ENCODE measurements at regions not wholly inside any gene's neighbourhood (a gene's known extent, or its start where the extent isn't known, plus 50 kb on each side); places are given as distances from the start of the nearest gene placed in this dataset.
A peak's percentile ranks its signal among the peaks of the same experiment; 100 is the strongest.
"Not testable (repeated sequence)": the region's sequence is repeated elsewhere in the genome, so short reads cannot be mapped to it uniquely, and the experiment has no call there.

DNA sequence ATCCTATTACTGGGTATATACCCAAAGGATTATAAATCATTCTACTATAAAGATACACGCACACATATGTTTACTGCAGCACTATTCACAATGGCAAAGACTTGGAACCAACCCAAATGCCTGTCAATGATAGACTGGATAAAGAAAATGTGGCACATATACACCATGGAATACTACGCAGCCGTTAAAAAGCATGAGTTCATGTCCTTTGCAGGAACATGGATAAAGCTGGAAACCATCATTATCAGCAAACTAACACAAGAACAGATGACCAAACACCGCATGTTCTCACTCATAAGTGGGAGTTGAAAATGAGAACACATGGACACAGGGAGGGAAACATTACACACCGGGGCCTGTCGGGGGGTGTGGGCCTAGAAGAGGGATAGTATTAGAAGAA, 307.4 kb upstream of the TBX18 start:
- DNase-seq = not testable (repeated sequence)

DNA sequence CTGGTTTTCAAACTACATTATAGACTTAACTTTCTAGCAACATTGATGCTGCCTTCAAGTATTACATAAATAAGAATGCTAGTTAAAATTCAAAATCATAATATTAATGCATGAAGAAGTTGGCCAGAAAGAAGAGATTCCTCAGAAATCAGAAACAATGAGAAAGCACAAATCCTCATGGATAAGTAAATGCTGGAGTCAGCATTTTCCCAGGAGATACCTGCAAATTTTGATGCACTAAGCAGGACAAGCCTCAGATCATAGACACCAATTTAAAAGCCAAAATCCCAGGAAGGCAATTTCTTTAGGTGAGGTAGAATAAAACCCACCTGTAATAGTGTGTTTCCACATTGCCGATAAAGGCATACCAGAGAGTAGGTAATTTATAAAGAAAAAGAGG, 305.2 kb upstream of the TBX18 start:
- no peak for DNase-seq

DNA sequence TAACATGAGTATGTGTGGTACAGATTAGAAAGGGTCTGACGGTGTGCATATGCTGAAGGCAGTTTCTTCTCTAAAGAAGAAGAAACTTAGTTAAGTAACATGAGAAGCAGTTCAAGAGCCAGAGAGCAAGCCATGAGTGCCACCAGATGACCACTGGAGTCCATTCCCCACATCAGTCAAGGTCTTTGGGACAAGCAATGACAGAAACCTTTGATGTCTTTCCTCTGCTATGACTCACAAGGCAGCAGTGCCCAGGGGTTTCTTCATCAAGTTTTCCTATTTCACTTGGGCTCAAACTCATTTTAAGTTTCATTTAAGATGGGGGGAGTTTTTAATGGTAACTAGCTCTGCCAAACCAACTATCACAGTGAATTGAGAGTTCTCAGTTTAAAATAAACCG, 303.8 kb upstream of the TBX18 start:
- no peak for DNase-seq

DNA sequence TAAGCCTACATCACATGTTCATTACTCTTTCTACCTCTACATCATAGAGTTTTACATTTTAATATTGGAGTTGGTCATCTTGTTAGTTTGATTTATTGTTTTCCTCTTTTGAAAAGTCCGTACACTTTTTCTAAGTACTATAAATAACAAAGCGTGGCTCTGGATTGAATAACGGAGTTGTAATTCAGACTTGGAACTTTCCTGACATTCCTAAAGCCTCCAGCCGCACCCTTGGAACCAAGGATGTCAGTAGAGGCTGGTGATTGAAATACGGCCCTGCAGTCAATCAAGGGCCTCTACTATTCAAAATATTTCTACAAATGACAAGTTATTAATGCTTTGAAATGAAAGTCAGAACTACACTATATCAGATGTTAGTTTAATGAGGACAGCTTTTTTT, 301.9 kb upstream of the TBX18 start:
- DNase-seq = no peak

DNA sequence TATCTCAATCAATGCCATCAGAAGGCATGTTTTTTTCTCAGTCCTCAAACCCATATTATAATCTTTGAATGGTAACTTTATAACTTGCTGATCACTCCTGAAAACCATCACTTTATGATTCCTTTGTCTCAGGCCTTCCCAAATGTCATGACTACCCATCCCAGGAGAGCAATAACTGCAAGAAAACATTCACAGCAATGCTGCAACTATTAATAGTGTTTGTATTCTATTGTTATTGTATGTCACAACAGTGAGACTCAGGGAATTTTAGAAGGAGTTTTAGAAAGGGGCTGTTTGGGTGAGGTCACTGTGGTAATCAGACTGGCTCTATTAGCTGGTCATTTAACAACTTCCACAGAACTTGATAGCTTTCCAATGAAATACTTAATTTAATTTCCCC, 301.4 kb upstream of the TBX18 start:
- DNase-seq = no peak

DNA sequence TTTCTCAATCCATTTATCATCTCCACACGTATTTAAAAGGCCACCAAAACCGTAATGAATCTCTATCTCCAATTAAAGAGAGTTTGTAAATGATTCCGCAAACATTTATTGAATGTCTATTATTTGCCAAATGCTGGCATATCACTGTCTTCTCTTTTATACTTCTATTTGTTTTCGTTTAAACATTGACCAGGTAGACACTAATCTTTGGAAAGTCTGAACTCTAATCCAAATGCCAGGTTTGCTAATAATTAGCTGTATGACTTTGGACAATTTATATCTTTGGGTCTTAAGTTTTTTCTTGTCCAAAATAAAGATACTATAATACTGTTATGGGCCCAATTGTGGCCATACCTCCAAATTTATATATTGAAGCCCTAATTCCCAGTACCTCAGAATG, 299.2 kb upstream of the TBX18 start:
- no peak for DNase-seq

DNA sequence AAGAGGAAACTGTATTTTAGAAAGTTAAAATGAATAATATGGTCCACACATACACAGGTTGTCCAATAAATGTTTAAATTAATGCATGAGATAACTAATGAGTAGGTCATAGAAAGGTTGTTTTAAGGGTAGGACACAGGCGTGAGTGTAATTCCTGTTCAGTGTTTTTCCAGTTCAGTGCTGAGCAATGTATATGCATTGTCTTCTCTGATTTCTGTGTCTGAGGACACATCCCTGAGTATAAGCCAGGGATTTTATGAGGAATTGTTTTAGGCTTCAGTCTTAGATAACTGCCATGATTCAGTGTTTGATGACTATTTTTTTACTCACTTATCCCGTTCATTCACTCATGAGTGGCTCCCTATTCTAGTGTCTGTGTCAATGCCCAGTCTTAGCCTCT, 298.5 kb upstream of the TBX18 start:
- no peak for DNase-seq

DNA sequence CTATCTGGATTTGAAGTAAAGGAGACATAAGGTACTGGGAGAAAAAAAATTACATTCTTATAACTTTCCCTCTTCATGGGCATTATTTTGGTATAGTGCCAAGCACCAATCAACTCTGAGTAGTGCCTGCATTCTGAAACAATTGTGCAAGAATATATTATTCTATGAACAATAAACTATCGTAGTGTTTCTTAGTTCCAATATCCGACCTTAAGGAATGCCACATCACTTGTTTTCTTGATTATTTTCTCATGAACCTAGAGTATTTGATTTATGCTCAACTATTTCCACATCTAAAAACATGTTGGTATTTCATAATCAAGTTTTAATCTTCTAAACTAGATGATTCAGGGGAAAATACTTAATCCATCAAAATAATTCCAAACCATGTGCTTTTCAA, 294.4 kb upstream of the TBX18 start:
- DNase-seq = no peak

DNA sequence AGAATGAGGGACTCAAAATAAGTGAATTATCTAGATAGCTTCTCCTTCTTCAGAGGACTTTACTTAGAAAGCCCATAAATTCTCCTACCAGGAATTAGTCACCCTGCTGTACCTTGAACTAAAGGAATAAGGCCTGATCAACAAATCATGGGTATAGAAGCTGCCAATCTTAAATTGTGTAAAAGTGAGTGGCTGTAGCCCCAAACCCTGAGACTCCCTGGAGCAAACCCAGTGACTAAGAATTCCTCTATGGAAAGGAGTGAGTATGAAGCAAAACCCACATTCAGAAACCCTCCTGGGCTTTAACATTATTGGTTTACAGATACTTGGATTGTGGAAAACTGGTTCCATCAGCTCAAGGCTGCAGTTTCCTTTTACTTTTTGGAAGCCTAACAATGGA, 285.8 kb upstream of the TBX18 start:
- no peak for DNase-seq

DNA sequence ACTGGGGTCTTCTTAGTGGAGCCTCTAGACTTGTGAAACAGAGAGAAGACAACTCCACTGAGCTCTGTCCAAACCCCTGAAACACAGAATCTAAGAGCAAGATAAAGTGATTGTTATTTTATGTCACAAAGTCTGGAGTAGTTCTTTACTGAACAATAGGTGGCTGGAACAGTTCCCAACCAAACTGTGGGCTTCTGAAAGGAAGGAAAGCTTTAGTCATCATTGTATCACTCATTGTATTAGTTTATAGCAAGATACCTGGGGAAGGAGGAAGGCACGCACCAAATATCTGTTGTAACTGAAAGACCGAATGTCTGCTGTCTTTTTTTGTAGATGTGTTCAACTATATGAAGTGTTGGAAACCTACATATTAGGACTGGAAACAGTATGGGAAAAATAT, 284.9 kb upstream of the TBX18 start:
- DNase-seq = no peak

DNA sequence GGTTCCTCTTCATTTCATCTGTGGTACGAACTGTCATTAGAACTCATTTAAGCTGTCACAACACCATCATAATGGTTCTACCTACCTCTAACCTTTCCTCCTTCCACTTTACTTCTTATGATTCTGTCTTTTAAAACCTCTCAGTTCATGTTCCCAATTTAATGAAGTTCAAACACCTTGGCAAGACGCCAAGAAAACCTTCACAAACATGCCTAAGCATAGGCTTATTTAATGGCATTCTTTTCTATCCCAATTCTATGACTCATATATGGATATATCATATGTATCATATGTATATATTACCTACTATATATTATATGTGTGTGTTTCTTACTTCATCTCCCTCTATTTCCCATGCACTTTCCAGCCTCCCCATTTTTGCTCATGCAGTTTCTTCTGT, 283.4 kb upstream of the TBX18 start:
- DNase-seq = no peak

DNA sequence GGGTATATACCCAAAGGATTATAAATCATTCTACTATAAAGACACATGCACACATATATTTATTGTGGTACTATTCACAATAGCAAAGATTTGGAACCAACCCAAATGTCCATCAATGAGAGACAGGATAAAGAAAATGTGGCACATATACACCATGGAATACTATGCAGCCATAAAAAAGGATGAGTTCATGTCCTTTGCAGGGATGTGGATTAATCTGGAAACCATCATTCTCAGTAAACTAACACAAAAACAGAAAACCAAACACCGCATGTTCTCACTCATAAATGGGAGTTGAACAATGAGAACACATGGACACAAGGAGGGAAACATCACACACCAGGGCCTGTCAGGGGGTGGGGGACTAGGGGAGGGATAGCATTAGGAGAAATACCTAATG, 281.4 kb upstream of the TBX18 start:
- DNase-seq = not testable (repeated sequence)

DNA sequence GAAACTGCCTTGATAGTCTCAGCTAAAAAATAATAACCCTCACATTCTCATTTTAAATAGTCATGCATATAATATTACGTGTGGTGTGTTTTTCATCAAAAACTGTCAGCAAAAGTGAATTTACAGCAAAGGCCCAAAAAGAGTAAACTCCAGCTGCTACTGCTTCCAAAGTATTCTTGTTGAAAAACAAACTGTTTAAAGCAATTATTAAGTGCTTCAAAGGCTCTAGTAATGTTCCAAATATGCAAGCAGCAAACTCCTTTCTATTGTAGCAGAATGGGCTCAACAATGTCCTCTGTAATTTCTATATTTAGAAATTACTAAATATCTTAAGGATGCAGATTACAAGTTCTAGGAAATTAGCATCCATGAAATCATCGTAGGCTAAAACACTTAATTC, 280.0 kb upstream of the TBX18 start:
- no peak for DNase-seq

DNA sequence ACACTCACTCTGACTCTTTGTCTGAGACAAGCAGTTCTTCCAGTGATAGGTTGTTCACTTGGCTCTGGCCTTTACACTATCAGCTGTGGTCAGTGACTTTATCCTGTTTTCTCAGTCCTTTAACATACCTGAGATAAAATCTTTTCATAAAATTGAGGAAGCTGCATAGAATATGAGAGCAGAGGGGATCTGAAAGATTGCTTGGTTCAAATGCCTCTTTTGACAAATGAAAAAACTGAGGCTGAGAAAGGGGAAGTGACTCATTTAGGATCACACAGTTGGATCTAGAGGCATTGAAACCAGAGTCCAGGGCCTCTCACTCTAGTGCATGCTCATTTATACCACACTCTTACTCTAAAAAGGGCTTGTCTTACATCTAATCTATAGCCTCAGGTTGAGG, 277.0 kb upstream of the TBX18 start:
- DNase-seq = no peak

DNA sequence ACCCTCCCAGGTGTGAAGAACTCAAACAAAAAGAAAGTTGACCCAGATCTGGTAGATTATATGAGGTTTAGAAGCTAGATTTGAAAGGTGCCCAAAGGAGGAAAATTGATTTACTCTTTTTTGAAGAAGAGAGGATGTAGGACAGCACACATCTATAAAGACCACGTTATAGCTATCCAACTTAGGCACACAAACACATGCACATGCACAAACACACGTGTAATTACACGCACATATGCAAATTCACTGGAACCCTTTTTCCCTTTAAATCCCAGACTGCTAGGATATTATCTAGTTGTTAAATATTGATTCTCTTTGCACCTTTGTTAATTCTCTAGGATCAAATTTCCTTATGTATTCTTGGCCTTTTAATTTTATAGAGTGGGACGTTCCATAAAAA, 272.8 kb upstream of the TBX18 start:
- no peak for DNase-seq

DNA sequence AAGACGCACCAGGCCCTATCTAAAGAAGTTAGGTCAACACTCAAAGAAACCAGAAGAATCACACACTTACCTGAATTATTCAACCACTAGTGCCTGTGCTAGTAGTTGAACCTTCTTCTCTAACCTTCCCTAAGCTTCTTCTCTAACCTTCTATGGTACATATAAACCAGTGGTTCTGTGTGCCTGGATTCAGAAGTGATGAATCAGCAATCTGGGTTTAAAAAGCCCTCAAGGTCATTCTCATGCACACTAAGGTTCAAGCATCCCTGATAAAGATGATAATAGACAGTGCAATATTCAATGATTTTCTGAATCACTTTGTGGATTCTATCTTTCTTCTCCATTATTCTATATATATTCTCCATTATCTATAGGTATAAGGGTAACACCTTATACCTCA, 271.4 kb upstream of the TBX18 start:
- DNase-seq = no peak

DNA sequence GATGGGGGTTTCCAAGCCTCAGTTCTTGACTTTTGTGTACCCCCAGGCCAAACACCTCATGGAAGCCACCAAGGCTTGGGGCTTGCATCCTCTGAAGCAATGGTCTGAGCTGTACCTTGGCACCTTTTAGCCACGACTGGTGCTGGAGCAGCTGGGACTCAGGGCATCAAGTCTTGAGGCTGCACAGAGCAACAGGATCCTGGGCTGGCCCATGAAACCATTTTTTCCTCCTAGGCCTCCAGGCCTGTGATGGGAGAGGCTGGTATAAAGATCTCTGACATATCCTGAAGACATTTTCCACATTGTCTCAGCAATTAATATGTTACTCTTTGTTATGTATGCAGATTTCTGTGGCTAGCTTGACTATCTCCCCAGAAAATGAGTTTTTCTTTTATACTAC, 269.1 kb upstream of the TBX18 start:
- no peak for DNase-seq

DNA sequence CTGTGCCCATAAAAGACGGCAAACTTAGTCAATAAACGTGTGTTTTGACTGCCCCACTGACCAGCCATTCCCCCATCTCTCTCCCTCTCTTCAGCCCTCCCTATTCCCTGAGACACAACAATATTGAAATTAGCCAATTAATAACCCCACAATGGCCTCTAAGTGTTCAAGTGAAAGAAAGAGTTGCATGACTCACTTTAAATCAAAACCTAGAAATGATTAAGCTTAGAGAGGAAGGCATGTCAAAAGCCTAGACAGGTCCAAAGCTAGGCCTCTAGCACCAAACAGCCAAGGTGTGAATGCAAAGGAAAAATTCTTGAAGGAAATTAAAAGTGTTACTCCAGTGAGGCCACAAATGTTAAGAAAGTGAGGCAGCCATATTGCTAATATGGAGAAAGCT, 261.6 kb upstream of the TBX18 start:
- no peak for DNase-seq

DNA sequence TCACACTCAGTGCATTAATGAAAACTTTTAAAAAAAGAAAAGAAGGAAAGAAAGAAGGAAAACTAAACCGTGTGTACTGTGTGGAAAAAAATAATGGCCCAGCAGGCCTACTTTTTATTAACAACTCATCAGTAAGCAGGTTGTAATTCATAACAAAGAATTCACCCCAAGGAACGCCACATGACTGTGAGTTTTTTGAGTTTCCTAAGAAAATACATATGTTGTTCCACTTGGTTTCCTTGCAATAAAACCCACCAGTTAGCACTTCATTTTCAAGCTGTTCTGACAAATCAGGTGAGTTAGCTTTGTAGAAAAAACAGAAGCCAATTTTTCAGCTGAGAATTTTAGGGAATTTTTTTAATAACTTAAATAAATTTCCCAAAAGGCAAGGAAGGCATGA, 259.3 kb upstream of the TBX18 start:
- DNase-seq = no peak

DNA sequence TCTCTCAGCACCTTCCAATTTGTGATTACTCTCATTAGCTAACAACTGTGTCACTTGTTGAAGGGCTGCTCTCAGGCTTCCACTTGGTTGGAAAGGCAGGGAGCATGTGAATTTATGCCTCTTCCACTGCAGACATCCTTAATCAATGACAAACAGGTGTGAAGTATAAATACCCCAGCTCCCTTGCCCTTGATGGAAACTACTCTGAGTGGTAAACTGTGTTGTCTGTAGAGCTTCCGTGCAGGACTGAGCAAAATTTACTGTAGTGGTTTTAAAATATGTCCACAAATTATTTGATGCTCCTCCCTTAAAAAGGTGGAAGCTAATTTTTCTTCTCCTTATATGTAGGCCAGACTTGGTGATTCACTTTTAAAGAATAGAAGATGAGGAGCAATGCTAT, 253.0 kb upstream of the TBX18 start:
- no peak for DNase-seq

DNA sequence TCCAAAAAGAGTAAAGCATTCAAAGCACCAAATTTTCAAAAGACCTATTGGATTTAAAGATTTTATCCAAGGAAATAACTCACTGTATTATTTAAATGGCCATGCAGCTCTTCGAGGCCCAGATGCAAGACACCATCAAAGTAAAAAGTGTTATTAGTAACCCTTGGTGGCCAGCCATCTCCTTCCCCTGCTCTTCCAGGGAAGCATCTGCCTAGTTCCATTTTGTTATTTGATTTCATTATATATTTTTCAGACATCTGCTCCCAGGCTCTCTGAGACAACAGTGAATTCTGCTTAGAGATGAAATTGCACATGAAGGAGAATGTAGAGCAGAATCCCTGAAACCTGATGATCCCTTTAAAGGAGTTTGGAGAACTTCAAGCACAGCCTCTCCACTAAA, 252.3 kb upstream of the TBX18 start:
- peak; percentile 46 for DNase-seq

DNA sequence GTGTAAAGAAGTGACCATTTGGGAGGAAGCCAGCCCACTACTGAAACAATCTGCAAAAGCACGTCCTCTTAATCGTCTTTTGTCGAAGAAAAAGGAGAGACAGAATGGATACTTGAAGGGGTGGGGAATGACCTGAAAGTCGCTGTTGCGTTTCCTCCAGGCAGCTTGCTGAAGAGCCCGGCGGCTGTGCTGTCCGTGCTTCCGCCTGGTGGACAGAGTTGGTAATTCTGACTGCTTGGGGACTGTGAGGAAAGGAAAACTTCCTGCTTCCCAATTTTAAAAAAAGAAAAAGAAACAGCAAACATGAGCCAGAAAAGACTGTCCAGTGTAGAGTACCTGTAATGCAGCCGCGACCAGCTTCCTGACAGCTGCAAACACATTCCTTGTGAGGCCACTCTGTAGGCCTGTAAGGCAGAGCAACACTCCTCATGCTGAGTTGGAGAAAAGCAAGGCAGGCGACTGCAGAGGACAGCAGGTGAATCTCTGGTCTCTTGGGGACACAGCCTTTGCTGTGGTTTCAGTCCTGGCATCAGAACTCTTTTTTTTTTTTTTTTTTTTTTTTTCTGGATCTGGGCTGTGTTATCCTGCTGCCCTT, 251.1 kb upstream of the TBX18 start:
- peak; percentile 86 for DNase-seq

DNA sequence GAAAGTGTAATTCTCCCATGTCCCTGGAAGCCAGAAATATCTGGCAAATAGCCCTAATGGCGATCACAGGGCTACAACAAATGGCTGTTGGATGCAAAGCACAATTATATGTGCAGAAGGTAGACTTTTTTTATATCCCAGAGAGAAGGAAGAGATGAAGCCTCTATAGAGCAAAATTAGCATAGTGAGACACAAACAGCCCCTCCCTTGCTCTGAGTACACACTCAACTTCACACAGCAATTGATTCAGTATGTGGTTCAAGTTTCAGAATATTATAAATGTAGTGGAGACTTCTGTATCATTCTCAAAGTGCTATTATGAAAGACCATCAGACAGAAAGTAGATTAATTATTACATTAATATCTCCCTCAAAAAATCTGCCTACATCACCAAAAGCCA, 246.5 kb upstream of the TBX18 start:
- DNase-seq = no peak

DNA sequence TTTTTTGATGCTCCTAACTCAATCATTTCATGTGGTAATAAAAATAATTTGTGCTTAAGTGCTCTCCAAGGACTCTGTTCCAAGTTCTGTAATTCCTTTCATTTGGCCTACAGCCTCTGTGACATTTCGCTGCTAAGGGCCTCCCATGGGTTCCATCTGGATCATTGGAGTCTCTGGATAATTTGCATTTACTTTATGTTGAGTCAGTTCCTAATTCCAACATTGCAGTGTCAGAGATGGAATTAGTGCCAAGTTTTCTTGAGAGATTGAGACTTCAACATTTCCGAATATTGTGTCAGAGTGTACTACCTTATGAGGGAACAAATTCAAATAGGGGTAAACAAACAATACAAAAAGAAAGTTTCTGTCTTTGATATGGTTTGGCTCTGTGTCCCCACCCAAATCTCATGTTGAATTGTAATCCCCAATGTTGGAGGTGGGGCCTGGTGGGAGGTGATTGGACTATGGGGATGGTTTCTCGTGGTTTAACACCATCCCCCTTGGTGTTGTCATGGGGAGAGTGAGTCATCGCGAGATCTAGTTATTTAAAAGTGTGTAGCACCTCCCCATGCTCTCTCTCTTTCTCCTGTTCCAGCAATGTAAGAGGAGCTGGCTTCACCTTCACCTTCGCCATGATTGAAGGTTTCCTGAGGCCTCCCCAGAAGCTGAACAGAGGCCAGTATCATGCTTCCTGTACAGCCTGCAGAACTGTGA, 244.1 kb upstream of the TBX18 start:
- DNase-seq = no peak

DNA sequence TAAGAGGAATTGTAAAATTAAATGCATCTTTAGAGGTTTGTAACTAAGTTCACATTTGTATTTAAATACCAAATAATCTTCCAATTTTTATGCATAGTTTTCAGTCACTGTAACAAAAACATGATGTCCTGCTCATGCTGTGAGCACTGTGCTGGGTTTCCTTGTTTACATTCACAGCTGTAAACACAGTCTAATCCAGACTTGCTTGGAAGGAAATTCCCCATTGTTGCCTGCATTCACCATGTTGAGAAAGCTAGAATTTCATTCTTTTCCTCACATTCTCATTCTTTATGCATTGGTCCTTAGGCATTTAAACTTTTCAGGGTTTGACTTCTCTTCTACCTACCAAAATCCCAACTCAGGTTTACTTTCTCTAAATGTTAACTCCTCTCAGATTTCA, 242.0 kb upstream of the TBX18 start:
- no peak for DNase-seq

Measured in right hindlimb (tissue), 1 donor.